ENCODE measurements at regions not wholly inside any gene's neighbourhood (a gene's known extent, or its start where the extent isn't known, plus 50 kb on each side); places are given as distances from the start of the nearest gene placed in this dataset.
"Not testable (repeated sequence)": the region's sequence is repeated elsewhere in the genome, so short reads cannot be mapped to it uniquely, and the experiment has no call there.

DNA sequence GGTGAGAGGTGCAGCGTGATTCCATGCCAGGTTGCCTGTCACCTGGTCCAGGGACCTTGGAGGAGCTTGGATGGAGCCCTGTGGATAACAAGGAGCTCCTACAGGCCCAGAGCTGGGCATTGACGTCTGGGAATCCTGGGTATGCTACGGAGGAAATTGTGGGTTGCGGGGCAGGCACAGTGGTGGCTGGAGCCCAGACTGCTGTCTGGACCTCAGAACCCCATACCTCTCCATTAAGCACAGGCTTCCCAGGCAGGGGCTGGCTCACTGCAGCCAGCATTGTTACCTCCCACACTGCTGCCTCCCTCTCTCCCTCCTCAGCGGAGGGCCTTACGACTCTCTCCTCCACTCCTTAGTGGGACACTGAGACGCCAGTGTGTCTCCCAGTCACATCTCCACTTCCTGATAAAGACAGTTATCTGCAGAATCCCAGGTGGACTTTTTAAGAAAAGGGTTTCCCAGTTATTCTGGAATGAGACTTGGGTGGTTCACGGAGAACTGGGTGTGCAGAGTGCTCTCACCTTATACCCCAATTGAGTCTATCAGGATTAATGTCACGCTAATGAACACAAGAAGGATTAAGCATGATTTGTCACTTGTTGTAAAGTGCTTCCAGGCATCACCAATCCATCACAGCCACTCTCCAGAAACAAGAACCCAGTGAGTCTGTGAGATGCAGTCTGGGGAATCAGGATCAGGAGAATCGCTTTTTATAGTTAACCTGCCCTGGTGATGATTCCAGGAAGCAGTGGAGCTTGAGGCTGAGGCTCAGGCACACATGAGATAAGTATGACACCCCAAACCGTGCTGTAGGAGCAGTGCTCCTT is 309.4 kb downstream of the RPS24 start:
- H3K27ac ChIP-seq (replicated peaks) = no peak overlapping the region
- TF ChIP-seq, protein P1, sequence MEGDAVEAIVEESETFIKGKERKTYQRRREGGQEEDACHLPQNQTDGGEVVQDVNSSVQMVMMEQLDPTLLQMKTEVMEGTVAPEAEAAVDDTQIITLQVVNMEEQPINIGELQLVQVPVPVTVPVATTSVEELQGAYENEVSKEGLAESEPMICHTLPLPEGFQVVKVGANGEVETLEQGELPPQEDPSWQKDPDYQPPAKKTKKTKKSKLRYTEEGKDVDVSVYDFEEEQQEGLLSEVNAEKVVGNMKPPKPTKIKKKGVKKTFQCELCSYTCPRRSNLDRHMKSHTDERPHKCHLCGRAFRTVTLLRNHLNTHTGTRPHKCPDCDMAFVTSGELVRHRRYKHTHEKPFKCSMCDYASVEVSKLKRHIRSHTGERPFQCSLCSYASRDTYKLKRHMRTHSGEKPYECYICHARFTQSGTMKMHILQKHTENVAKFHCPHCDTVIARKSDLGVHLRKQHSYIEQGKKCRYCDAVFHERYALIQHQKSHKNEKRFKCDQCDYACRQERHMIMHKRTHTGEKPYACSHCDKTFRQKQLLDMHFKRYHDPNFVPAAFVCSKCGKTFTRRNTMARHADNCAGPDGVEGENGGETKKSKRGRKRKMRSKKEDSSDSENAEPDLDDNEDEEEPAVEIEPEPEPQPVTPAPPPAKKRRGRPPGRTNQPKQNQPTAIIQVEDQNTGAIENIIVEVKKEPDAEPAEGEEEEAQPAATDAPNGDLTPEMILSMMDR (IDR thresholded peaks at IDR 0.05; ENCODE audit: borderline replicate concordance) = no peak
- no peaks in the 10 kb centered on the region for H3K27me3 ChIP-seq (ENCODE audit: low read depth)
- H3K36me3 ChIP-seq = no peaks in the 10 kb centered on the region
- H3K4me3 ChIP-seq = no peak overlapping the region
- no peak for DNase-seq
- H3K4me1 ChIP-seq = peaks cover under 1% of the 10 kb centered on the region
- intact Hi-C loops (cut with micrococcal nuclease) = no loop called here
- no peaks in the 10 kb centered on the region for H3K9me3 ChIP-seq (replicated peaks)

DNA sequence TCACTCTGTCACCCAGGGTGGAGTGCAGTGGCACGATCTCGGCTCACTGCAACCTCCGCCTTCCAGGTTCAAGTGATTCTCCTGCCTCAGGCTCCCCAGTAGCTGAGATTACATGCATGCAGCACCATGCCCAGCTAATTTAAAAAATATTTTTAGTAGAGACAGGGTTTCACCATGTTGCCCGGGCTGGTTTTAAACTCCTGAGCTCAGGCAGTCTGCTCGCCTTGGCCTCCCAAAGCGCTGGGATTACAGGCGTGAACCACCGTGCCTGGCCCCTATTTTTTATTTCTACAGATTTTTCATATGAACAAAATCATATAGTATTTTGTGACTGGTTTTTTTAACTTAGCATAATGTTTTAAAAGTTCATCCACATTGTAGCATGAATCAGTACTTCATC is 310.6 kb downstream of the RPS24 start:
- H3K4me3 ChIP-seq; H3K27me3 ChIP-seq (ENCODE audit: low read depth); intact Hi-C loops (cut with micrococcal nuclease); H3K36me3 ChIP-seq; H3K9me3 ChIP-seq (replicated peaks); DNase-seq; H3K27ac ChIP-seq (replicated peaks): not testable (repeated sequence)
- H3K4me1 ChIP-seq = peaks cover 10% of the 10 kb centered on the region

DNA sequence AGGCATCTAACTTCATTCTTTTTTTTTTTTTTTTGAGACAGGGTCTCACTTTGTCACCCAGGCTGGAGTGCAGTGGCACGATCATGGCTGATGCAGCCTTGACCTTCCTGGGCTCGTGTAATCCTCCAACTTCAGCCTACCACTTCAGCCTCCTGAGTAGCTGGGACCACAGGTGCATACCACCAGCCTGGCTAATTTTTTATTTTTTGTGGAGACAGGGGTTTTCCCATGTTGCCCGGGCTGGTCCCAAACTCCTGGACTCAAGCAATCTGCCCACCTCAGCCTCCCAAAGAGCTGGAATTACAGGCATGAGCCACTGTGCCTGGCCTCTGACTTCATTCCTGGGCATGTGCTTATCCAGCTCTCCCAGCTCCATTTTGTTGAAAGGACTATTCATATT is 311.9 kb downstream of the RPS24 start:
- H3K4me3 ChIP-seq; H3K36me3 ChIP-seq; H3K27ac ChIP-seq (replicated peaks); intact Hi-C loops (cut with micrococcal nuclease); H3K27me3 ChIP-seq (ENCODE audit: low read depth); DNase-seq; H3K9me3 ChIP-seq (replicated peaks): not testable (repeated sequence)
- peaks cover 19% of the 10 kb centered on the region for H3K4me1 ChIP-seq

DNA sequence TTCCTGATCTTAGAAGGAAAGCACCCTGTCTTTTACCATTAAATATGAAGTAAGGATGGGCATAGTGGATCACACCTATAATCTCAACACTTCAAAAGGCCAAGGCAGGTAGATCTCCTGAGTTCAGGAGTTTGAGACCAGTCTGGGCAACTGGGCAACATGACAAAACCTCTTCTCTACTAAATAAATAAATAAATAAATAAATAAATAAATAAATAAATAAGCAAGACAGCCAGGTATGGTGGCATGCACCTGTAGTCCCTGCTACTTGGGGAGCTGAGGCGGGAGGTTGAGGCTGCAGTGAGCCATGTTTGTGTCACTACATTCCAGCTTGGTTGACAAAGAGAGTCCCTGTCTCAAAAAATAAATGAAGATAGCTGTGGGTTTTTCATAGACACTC is 313.1 kb downstream of the RPS24 start:
- intact Hi-C loops (cut with micrococcal nuclease) = no loop called here
- no peak overlapping the region for H3K27ac ChIP-seq (replicated peaks)
- no peak for DNase-seq
- H3K36me3 ChIP-seq = no peaks in the 10 kb centered on the region
- H3K4me1 ChIP-seq = peaks cover 19% of the 10 kb centered on the region
- TF ChIP-seq, protein P1 (IDR thresholded peaks at IDR 0.05; ENCODE audit: borderline replicate concordance) = no peak
- no peaks in the 10 kb centered on the region for H3K27me3 ChIP-seq (ENCODE audit: low read depth)
- no peaks in the 10 kb centered on the region for H3K9me3 ChIP-seq (replicated peaks)
- no peak overlapping the region for H3K4me3 ChIP-seq

DNA sequence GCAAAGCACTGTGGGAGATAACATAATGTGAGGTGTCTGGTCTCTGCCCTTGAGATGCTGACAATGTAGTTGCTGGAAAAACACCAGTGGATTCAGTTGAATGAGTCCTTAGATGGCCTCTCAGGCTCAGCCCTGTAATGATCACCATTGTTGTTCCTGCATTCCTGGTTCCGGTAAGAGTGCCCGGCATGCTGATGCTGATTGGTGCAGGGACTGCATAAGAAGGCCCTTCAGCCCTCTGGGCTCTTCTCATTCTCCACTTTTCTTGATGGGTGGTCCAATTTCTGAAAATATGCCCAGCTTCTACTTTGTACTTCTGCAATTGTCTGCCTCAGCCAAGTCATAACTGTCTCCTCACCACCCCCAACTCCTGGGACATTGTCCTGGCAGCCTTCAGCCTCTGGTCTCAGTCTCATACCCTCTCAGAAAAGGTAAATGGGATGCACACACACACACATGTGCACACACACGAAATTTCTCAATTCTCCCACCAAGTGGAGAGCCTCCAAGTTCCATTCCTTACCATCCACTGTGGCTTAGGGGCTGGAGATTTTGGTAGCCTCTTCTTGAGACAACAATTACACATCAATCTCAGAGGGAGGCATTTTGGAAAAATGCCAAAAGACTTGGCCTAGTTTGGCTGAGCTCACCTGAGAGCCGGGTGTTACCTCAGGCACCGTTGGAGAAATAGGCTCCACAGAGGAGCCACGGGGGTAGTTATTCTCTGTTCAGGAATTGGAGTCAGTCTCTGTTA is 314.9 kb downstream of the RPS24 start:
- H3K9me3 ChIP-seq (replicated peaks) = no peaks in the 10 kb centered on the region
- peak overlapping the region; percentile 62 for H3K27ac ChIP-seq (replicated peaks)
- peaks cover 19% of the 10 kb centered on the region for H3K4me1 ChIP-seq
- no peaks in the 10 kb centered on the region for H3K36me3 ChIP-seq
- no peak for DNase-seq
- TF ChIP-seq, protein P1 (IDR thresholded peaks at IDR 0.05; ENCODE audit: borderline replicate concordance) = no peak
- no peak overlapping the region for H3K4me3 ChIP-seq
- H3K27me3 ChIP-seq (ENCODE audit: low read depth) = no peaks in the 10 kb centered on the region
- intact Hi-C loops (cut with micrococcal nuclease) = no loop called here

DNA sequence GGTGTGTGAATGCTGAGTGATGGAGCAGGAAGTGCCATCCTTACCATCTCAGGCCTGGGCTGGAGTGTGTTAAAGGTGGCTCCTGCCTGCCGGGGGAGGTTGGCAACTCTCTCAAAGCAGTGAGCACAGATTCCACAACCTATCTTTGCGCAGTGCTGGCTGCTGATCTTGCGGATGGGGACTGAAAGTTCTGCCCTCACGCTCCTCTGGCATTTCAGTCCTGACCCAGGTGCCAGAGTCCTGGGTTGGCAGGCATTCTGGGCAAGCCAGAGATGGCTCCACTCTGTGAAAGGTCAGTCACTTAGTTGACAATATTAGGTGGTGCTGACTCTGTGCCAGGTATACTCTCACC is 315.5 kb downstream of the RPS24 start:
- intact Hi-C loops (cut with micrococcal nuclease) = no loop called here
- Histone ChIP-seq H3K36me3 (no peaks in the 10 kb centered on the region), H3K27me3 (ENCODE audit: low read depth) (no peaks in the 10 kb centered on the region), H3K4me1 (peaks cover 19% of the 10 kb centered on the region), H3K9me3 (replicated peaks) (no peaks in the 10 kb centered on the region), H3K4me3 (no peak overlapping the region), H3K27ac (replicated peaks) (peak overlapping the region; percentile 62)
- TF ChIP-seq, protein P1 (IDR thresholded peaks at IDR 0.05; ENCODE audit: borderline replicate concordance) = no peak
- DNase-seq = peak; percentile 60
